Neural crest cell (in vitro differentiated cells): ENCODE measurements at regions not wholly inside any gene's neighbourhood (a gene's known extent, or its start where the extent isn't known, plus 50 kb on each side); places are given as distances from the start of the nearest gene placed in this dataset.
"Not testable (repeated sequence)": the region's sequence is repeated elsewhere in the genome, so short reads cannot be mapped to it uniquely, and the experiment has no call there.

Source experiments
- DNase-seq: peaks from one replicate; pipeline ENCODE4 v3.0.0; 2021; ENCODE audit warnings: low read depth, mixed read lengths, low spot score
- H3K27ac Mint-ChIP-seq: one replicate; pipeline ENCODE4 v1.8.0; 2021; ENCODE audit warnings: mild to moderate bottlenecking, mixed read lengths; ENCODE audit not compliant: unreplicated experiment
- H3K27me3 Mint-ChIP-seq: 2 replicates; pipeline ENCODE4 v1.8.0; 2021; ENCODE audit warnings: low read depth, mild to moderate bottlenecking, mixed read lengths
- H3K36me3 Mint-ChIP-seq: 2 replicates; pipeline ENCODE4 v1.8.0; 2021; ENCODE audit warnings: low read depth, mild to moderate bottlenecking, mixed read lengths
- H3K4me1 Mint-ChIP-seq: 2 replicates; pipeline ENCODE4 v1.8.0; 2021; ENCODE audit warnings: mixed read lengths
- H3K4me3 Mint-ChIP-seq: one replicate; pipeline ENCODE4 v1.8.0; 2021; ENCODE audit warnings: mild to moderate bottlenecking, mixed read lengths
- H3K9me3 Mint-ChIP-seq: 2 replicates; pipeline ENCODE4 v1.8.0; 2021; ENCODE audit warnings: mixed read lengths
- TF ChIP-seq, protein P1 (sequence below): fragments of 200-600 bp; sonication (generic); conservative IDR thresholded peaks from 2 replicates; pipeline ENCODE4 v1.5.0; 2021; ENCODE audit warnings: antibody characterized with exemption, mild to moderate bottlenecking

DNA sequence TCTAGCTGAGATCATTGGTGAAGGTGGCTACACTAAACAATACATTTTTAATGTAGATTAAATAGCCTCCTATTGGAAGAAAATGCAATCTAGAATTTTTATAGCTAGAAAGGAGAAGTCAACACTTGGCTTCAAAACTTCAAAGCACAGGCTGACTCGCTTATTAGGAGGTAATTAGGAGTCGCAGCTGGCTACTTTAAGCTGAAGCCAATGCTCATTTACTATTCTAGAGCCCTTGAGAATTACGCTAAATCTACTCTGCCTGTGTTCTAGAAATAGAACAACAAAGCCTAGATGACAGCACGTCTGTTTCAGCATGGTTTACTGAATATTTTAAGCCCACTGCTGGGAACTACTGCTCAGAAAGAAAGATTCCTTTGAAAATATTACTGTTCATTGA is 101.6 kb upstream of the EEPD1 start:
- no peaks in the 10 kb centered on the region for H3K27me3 Mint-ChIP-seq
- no peak overlapping the region for H3K27ac Mint-ChIP-seq
- DNase-seq, result no peak
- peaks cover 4% of the 10 kb centered on the region for H3K4me1 Mint-ChIP-seq
- H3K36me3 Mint-ChIP-seq, result no peaks in the 10 kb centered on the region
- TF ChIP-seq, protein P1, sequence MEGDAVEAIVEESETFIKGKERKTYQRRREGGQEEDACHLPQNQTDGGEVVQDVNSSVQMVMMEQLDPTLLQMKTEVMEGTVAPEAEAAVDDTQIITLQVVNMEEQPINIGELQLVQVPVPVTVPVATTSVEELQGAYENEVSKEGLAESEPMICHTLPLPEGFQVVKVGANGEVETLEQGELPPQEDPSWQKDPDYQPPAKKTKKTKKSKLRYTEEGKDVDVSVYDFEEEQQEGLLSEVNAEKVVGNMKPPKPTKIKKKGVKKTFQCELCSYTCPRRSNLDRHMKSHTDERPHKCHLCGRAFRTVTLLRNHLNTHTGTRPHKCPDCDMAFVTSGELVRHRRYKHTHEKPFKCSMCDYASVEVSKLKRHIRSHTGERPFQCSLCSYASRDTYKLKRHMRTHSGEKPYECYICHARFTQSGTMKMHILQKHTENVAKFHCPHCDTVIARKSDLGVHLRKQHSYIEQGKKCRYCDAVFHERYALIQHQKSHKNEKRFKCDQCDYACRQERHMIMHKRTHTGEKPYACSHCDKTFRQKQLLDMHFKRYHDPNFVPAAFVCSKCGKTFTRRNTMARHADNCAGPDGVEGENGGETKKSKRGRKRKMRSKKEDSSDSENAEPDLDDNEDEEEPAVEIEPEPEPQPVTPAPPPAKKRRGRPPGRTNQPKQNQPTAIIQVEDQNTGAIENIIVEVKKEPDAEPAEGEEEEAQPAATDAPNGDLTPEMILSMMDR, result no peak
- no peak overlapping the region for H3K4me3 Mint-ChIP-seq
- H3K9me3 Mint-ChIP-seq, result no peaks in the 10 kb centered on the region

DNA sequence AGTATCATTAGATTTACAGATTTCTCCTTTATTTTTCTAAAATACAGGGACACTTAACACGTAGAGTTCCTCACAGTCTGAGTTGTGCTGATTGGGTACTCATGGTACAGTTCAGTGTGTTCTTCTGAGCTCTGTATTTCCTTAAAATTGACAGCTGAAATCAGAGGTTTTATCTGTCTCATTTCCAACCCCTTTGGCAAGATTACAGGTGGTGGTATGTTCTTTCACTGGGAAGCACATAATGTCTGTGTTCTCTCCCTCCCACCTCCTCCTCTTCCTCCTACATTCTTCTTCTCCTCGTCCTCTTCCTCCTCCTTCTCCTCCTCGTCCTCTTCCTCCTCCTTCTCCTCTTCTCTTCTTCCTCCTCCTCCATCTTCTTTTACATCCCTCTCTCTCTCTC is 99.5 kb upstream of the EEPD1 start:
- TF ChIP-seq, protein P1, result no peak
- Mint-ChIP-seq H3K9me3 (no peaks in the 10 kb centered on the region), H3K36me3 (no peaks in the 10 kb centered on the region), H3K4me1 (peaks cover 8% of the 10 kb centered on the region), H3K4me3 (no peak overlapping the region), H3K27me3 (peaks cover 2% of the 10 kb centered on the region), H3K27ac (no peak overlapping the region)
- no peak for DNase-seq

DNA sequence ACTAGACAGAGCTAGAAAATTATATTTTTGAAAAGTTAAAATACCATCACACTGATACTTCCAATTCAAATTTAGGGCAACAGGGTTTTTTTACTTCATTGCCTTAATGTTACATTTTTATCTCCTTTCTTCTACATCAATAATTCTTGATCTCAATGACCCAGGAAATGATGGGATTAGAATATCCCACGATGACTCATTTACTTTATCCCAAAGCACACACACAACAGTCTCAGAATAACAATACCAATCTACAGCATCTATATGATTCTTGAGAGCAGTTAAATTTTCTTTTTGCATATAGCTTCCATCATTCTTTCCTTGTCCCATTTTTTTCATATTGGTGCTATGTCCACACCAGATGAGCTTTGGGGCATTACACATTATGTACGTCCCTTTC is 98.4 kb upstream of the EEPD1 start:
- DNase-seq, result no peak
- Mint-ChIP-seq H3K36me3 (no peaks in the 10 kb centered on the region), H3K27me3 (peaks cover 2% of the 10 kb centered on the region), H3K9me3 (no peaks in the 10 kb centered on the region), H3K4me1 (peaks cover 8% of the 10 kb centered on the region), H3K4me3 (no peak overlapping the region), H3K27ac (no peak overlapping the region)
- TF ChIP-seq, protein P1, result no peak

DNA sequence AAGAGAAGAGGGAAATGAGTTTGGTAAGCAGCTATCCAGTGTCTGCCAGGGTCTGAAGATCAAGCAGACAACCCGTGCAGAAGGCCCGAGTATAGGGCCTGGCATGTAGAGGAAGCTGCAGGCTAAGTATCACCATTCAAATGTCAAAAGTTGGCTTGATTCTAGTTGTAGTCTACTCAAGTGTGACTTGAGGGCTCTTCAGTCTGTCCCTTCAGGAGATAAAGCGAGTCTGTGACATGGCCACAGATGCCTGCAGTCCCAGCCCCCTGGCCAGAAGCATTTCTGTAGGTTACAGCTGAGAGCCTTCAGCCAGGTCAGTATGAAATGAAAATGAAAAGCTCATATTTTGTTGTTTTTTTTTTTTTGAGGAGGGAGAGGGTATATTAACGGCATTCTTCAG is 97.8 kb upstream of the EEPD1 start:
- Mint-ChIP-seq H3K36me3 (no peaks in the 10 kb centered on the region), H3K4me3 (no peak overlapping the region), H3K4me1 (peaks cover 4% of the 10 kb centered on the region), H3K27ac (no peak overlapping the region), H3K27me3 (peaks cover 2% of the 10 kb centered on the region), H3K9me3 (peaks cover 3% of the 10 kb centered on the region)
- DNase-seq, result no peak
- TF ChIP-seq, protein P1, result no peak

DNA sequence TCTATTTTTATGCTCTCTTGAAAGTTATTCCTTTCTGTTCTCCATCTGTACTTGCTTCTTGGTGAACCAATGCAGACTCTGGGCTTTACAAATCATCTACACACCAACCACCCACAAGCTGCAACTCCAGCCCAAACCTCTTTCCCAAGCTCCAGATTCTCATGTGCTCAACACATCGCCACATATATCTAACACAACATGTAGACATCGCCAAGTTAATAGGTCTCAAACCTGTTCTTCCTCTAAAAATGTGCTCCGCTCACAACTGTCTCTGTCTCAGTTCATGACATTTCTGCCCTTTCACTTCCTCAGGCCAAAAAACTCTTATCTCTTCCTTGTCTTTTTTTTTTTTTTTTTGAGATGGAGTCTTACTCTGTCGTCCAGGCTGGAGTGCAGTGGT is 95.7 kb upstream of the EEPD1 start:
- Mint-ChIP-seq H3K27ac (no peak overlapping the region), H3K9me3 (peaks cover 3% of the 10 kb centered on the region), H3K27me3 (peaks cover 2% of the 10 kb centered on the region), H3K4me3 (no peak overlapping the region), H3K4me1 (peaks cover 4% of the 10 kb centered on the region), H3K36me3 (no peaks in the 10 kb centered on the region)
- TF ChIP-seq, protein P1, result no peak
- no peak for DNase-seq

DNA sequence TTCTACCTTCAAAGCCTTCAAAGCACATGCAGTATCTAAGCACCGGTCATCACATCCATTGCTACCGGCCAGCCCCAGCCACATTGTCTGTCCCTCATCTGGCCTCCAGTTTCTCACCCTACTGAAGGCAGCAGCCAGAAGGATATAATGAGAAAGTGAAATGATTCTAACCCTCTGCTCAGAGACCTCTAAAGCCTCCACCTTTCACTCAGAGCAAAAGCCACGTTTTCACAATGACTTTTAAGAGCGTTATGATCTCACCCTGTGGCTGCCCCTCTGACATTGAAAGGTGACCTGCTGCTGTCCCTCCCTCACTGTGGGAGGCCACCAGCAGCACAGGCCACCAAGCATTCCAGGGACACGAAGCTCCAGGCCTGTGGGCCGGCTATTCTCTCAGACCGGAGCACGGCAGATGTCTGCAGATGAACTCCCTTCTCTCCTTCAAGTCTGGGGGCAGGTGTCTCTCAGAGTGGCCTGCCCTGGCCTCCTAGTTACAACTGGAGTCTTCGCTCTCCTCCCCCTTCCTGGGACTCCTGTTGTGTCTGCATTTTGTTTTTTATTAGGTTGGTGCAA is 94.9 kb upstream of the EEPD1 start:
- Mint-ChIP-seq H3K27ac (no peak overlapping the region), H3K4me1 (peaks cover 4% of the 10 kb centered on the region), H3K4me3 (no peak overlapping the region), H3K9me3 (peaks cover 3% of the 10 kb centered on the region), H3K36me3 (no peaks in the 10 kb centered on the region), H3K27me3 (peaks cover 2% of the 10 kb centered on the region)
- DNase-seq, result no peak
- TF ChIP-seq, protein P1, result no peak

DNA sequence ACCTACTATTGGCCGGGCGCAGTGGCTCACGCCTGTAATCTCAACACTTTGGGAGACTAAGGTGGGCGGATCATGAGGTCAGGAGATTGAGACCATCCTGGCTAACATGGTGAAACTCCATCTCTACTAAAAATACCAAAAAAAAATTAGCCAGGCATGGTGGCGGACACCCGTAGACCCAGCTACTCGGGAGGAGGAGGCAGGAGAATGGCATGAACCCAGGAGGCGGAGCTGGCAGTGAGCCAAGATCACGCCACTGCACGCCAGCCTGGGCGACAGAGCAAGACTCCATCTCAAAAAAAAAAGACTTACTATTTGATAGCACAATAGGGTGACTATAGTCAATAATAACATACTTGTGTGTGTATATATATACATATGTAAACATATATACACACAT is 92.7 kb upstream of the EEPD1 start:
- H3K27me3 Mint-ChIP-seq, result not testable (repeated sequence)

More for the DNA sequence above, 92.7 kb upstream of the EEPD1 start:
- H3K36me3 Mint-ChIP-seq, DNase-seq, H3K4me1 Mint-ChIP-seq, H3K27ac Mint-ChIP-seq, H3K9me3 Mint-ChIP-seq, H3K4me3 Mint-ChIP-seq: not testable (repeated sequence)
